ENCODE measurements at regions not wholly inside any gene's neighbourhood (a gene's known extent, or its start where the extent isn't known, plus 50 kb on each side); places are given as distances from the start of the nearest gene placed in this dataset.

- TF ChIP-seq, protein P1, sequence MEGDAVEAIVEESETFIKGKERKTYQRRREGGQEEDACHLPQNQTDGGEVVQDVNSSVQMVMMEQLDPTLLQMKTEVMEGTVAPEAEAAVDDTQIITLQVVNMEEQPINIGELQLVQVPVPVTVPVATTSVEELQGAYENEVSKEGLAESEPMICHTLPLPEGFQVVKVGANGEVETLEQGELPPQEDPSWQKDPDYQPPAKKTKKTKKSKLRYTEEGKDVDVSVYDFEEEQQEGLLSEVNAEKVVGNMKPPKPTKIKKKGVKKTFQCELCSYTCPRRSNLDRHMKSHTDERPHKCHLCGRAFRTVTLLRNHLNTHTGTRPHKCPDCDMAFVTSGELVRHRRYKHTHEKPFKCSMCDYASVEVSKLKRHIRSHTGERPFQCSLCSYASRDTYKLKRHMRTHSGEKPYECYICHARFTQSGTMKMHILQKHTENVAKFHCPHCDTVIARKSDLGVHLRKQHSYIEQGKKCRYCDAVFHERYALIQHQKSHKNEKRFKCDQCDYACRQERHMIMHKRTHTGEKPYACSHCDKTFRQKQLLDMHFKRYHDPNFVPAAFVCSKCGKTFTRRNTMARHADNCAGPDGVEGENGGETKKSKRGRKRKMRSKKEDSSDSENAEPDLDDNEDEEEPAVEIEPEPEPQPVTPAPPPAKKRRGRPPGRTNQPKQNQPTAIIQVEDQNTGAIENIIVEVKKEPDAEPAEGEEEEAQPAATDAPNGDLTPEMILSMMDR (IDR thresholded peaks at IDR 0.05) = no peak
- TF ChIP-seq POLR2A (IDR thresholded peaks at IDR 0.05) = no peak
Measured at GRCh38 chr14:71344506-71344905, 437.2 kb downstream of the PCNX1 start.

Measured in lower leg skin (tissue), 3 donors.